Adrenal gland (tissue), 5 donors: ENCODE measurements at regions not wholly inside any gene's neighbourhood (a gene's known extent, or its start where the extent isn't known, plus 50 kb on each side); places are given as distances from the start of the nearest gene placed in this dataset.

ENCODE experiments used
- POLR2A ChIP-seq, 2 donors: fragments of 450-650 bp; IDR thresholded peaks; one replicate each; pipeline ENCODE4 v1.6.1; 2017; ENCODE audit warnings: antibody characterized with exemption in 2 of 2, mild to moderate bottlenecking in 2 of 2, moderate library complexity in 1 of 2
- TF ChIP-seq, protein P1 (sequence below), 6 experiments: fragments of 450-650 bp in 4 of 6; fragments of 200-600 bp in 2 of 6; sonication (generic) in 1 of 6; IDR thresholded peaks; 1 replicate in 5 of 6; 2 replicates in 1 of 6; pipeline versions ENCODE4 v1.5.1 to v1.8.0; 2016 to 2021; ENCODE audit warnings: antibody characterized with exemption in 6 of 6, mild to moderate bottlenecking in 2 of 6, moderate library complexity in 1 of 6
- donor health status: DM: no; HTN: no; CAD: no.

DNA sequence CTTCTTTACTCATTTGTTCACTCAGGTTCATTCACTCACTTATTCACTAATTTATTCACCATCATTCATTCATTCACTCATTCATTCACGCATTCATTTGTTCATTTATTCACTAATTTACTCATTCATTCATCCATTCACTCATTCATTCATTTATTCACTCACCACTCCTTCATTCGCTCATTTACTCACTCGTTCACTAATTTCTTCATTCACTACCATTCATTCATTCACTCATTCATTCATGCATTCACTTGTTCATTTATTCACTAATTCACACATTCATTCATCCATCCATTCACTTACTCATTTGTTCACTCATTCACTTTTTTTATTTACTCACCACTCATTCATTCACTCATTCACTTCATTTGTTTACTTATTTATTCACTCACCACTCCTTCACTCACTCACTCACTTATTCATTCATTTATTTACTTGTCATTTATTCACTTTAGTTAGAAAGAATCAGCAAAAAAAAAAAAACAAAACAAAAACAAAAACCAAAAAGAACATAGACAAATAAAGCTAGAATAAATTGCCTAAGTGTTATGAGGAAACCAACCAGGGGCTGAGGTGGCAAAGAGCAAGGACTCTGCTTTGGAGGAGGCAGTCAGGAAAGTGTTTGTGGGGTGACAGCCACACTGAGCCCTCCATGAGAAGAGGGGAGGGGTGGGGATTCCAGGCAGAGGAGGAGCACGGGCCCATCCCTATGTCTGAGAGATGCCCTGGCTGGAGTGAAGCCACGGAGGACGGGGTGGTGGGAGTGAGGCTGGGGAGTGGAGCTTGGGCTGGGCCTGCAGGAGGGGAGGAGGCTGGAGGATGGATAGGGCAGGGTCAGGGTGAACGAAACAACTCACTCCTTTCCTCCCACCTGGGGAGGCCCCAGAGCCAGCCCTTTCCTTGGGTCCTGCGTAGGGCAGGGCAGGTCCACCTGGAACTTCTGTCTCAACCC, 129.2 kb upstream of the WNT4 start:
- TF ChIP-seq, protein P1, sequence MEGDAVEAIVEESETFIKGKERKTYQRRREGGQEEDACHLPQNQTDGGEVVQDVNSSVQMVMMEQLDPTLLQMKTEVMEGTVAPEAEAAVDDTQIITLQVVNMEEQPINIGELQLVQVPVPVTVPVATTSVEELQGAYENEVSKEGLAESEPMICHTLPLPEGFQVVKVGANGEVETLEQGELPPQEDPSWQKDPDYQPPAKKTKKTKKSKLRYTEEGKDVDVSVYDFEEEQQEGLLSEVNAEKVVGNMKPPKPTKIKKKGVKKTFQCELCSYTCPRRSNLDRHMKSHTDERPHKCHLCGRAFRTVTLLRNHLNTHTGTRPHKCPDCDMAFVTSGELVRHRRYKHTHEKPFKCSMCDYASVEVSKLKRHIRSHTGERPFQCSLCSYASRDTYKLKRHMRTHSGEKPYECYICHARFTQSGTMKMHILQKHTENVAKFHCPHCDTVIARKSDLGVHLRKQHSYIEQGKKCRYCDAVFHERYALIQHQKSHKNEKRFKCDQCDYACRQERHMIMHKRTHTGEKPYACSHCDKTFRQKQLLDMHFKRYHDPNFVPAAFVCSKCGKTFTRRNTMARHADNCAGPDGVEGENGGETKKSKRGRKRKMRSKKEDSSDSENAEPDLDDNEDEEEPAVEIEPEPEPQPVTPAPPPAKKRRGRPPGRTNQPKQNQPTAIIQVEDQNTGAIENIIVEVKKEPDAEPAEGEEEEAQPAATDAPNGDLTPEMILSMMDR (IDR thresholded peaks at IDR 0.05) = no peak
- TF ChIP-seq POLR2A (IDR thresholded peaks at IDR 0.05) = no peak
